Osteoblast (primary cell): ENCODE measurements at regions not wholly inside any gene's neighbourhood (a gene's known extent, or its start where the extent isn't known, plus 50 kb on each side); places are given as distances from the start of the nearest gene placed in this dataset.

ENCODE experiments used
- DNase-seq: peaks from one replicate; pipeline ENCODE4 v3.0.0; 2011; ENCODE audit warnings: low spot score, mixed read lengths; ENCODE audit not compliant: insufficient read length; ENCODE audit errors: missing footprints
- H2AFZ ChIP-seq: 2 replicates; pipeline ENCODE4 v1.6.0; 2011; ENCODE audit warnings: mild to moderate bottlenecking, low read length
- H3K27ac ChIP-seq: 2 replicates; pipeline ENCODE4 v1.5.1; 2011; ENCODE audit warnings: mild to moderate bottlenecking, low read depth, low read length, moderate library complexity
- H3K27me3 ChIP-seq: 2 replicates; pipeline ENCODE4 v1.6.0; 2012; ENCODE audit warnings: mild to moderate bottlenecking, control low read depth, inconsistent platforms, low read length, moderate library complexity; ENCODE audit not compliant: insufficient read depth
- H3K36me3 ChIP-seq: 2 replicates; pipeline ENCODE4 v1.5.1; 2011; ENCODE audit warnings: mild to moderate bottlenecking, low read length, control low read depth, moderate library complexity; ENCODE audit not compliant: insufficient read depth
- H3K4me1 ChIP-seq: 2 replicates; pipeline ENCODE4 v1.5.1; 2011; ENCODE audit warnings: mild to moderate bottlenecking, low read length, control low read depth, moderate library complexity; ENCODE audit not compliant: insufficient read depth
- H3K4me2 ChIP-seq: 2 replicates; pipeline ENCODE4 v1.6.0; 2011; ENCODE audit warnings: mild to moderate bottlenecking, low read length; ENCODE audit not compliant: insufficient read depth
- H3K4me3 ChIP-seq: fragments of 200-600 bp; sonication (generic); 3 replicates; pipeline ENCODE4 v1.5.1; 2012; ENCODE audit warnings: mild to moderate bottlenecking, low read length, inconsistent platforms; ENCODE audit not compliant: insufficient read depth
- H3K79me2 ChIP-seq: 2 replicates; pipeline ENCODE4 v1.6.0; 2012; ENCODE audit warnings: mild to moderate bottlenecking, low read length, control low read depth, inconsistent platforms; ENCODE audit not compliant: insufficient read depth
- H3K9me3 ChIP-seq: 2 replicates; pipeline ENCODE4 v1.5.1; 2011; ENCODE audit warnings: low read depth, low read length, control low read depth
- H4K20me1 ChIP-seq: 2 replicates; pipeline ENCODE4 v1.6.0; 2012; ENCODE audit warnings: mild to moderate bottlenecking, low read length, control low read depth; ENCODE audit not compliant: insufficient read depth
- CTCF ChIP-seq: IDR thresholded peaks from 2 replicates; pipeline ENCODE4 v1.5.1; 2011; ENCODE audit warnings: mild to moderate bottlenecking, low read depth, low read length, moderate library complexity; ENCODE audit errors: extremely low read depth

DNA sequence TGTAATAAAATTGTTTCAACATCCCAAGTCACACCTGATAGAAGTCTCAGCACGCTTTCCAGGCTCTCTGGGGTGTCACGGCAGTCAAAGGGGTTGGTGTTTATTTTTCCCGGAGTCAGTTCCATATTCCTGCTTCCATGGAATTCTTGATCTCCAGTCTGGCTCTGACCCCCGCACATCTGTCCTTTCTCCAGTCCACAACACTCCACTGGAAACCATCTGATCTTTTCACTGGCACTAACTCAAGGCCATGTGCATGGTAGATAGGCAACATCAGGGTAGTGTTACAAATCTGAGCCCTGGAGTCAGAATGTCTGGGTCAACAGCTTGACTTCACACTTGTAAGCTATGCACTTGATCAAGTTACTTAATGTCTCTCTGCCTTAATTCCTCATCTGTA lies 176.2 kb downstream of the WDR11 start:
- Histone ChIP-seq H3K79me2 (no peaks in the 10 kb centered on the region), H3K4me2 (no peak overlapping the region), H2AFZ (no peak overlapping the region), H3K9me3 (no peaks in the 10 kb centered on the region), H3K27me3 (no peaks in the 10 kb centered on the region), H3K36me3 (no peaks in the 10 kb centered on the region), H3K4me1 (no peaks in the 10 kb centered on the region), H3K4me3 (no peak overlapping the region), H4K20me1 (no peaks in the 10 kb centered on the region), H3K27ac (no peak overlapping the region)
- no peak for TF ChIP-seq CTCF
- DNase-seq, result no peak

DNA sequence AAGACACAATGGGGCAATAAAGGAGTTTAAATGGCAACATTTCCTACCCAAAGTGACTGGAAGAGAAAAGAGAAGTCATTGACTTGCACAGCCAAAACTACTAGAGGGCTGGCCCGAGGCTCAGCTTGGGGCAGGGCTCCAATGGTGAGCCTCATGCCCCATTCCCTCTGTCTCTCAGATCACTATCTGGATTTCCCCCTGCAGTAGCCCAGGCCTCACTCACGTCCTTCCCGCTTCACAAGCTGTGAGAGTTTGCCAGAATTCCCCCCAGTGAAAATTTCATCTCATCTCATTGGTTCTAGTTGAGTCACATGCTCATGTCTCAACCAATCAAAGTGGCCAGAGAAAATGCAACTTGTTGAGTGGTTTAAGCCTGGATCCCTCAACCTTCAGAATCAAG lies 181.3 kb downstream of the WDR11 start:
- H3K27me3 ChIP-seq, result no peaks in the 10 kb centered on the region
- no peak for TF ChIP-seq CTCF
- H3K9me3 ChIP-seq, result no peaks in the 10 kb centered on the region
- DNase-seq, result no peak
- H3K79me2 ChIP-seq, result no peaks in the 10 kb centered on the region
- H3K4me1 ChIP-seq, result no peaks in the 10 kb centered on the region
- H3K4me3 ChIP-seq, result no peak overlapping the region
- no peaks in the 10 kb centered on the region for H4K20me1 ChIP-seq
- H2AFZ ChIP-seq, result no peak overlapping the region
- no peak overlapping the region for H3K4me2 ChIP-seq
- H3K36me3 ChIP-seq, result no peaks in the 10 kb centered on the region
- H3K27ac ChIP-seq, result no peak overlapping the region

- Histone ChIP-seq H4K20me1 (no peaks in the 10 kb centered on the region), H3K79me2 (no peaks in the 10 kb centered on the region), H3K27ac (no peak overlapping the region), H3K27me3 (no peaks in the 10 kb centered on the region), H2AFZ (no peak overlapping the region), H3K9me3 (no peaks in the 10 kb centered on the region), H3K4me1 (no peaks in the 10 kb centered on the region), H3K4me2 (no peak overlapping the region), H3K36me3 (no peaks in the 10 kb centered on the region), H3K4me3 (no peak overlapping the region)
- no peak for TF ChIP-seq CTCF
- no peak for DNase-seq
Observed at GRCh38 chr10:121033366-121033765, 182.2 kb downstream of the WDR11 start.

GRCh38 chr10:121036431-121036830 lies 185.3 kb downstream of the WDR11 start:
- DNase-seq, result no peak
- Histone ChIP-seq H2AFZ (no peak overlapping the region), H3K27me3 (no peaks in the 10 kb centered on the region), H3K36me3 (no peaks in the 10 kb centered on the region), H3K27ac (no peak overlapping the region), H3K79me2 (no peaks in the 10 kb centered on the region), H3K4me3 (no peak overlapping the region), H3K4me1 (no peaks in the 10 kb centered on the region), H3K4me2 (no peak overlapping the region), H4K20me1 (no peaks in the 10 kb centered on the region), H3K9me3 (no peaks in the 10 kb centered on the region)
- TF ChIP-seq CTCF, result no peak
